ENCODE measurements at regions not wholly inside any gene's neighbourhood (a gene's known extent, or its start where the extent isn't known, plus 50 kb on each side); places are given as distances from the start of the nearest gene placed in this dataset.

DNA sequence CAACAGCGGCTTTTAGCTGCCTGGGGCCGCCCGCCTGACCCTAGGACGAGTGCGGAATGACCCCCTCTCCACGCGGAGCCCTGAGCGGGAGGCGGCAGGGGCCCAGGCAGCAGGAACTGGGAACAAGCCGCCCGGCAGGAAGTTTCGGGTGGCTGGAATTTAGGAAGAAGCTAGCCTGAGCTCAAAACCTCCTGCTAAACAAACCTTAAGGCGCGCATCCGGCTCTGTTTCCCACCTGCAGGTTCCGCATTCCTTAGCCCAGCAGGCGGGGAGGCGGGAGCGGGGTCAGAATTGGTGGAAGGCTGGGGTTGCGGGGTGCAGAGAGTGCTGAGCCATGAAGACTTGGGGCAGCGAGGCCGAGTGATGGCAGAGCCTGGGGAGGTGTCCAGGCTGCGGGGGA lies 813.9 kb downstream of the KCNJ18 start:
- TF ChIP-seq RAD21 (IDR thresholded peaks at IDR 0.05; ENCODE audit: low read depth) (no peak), TAF1 (IDR thresholded peaks at IDR 0.05; ENCODE audit: low read depth) (no peak), YY1 (IDR thresholded peaks at IDR 0.05; ENCODE audit: low read depth) (no peak), EP300 (IDR thresholded peaks at IDR 0.05; ENCODE audit: borderline replicate concordance) (no peak), TCF12 (IDR thresholded peaks at IDR 0.05; ENCODE audit: low read depth) (no peak), CEBPB (IDR thresholded peaks at IDR 0.05) (no peak)
- TF ChIP-seq, protein P1, sequence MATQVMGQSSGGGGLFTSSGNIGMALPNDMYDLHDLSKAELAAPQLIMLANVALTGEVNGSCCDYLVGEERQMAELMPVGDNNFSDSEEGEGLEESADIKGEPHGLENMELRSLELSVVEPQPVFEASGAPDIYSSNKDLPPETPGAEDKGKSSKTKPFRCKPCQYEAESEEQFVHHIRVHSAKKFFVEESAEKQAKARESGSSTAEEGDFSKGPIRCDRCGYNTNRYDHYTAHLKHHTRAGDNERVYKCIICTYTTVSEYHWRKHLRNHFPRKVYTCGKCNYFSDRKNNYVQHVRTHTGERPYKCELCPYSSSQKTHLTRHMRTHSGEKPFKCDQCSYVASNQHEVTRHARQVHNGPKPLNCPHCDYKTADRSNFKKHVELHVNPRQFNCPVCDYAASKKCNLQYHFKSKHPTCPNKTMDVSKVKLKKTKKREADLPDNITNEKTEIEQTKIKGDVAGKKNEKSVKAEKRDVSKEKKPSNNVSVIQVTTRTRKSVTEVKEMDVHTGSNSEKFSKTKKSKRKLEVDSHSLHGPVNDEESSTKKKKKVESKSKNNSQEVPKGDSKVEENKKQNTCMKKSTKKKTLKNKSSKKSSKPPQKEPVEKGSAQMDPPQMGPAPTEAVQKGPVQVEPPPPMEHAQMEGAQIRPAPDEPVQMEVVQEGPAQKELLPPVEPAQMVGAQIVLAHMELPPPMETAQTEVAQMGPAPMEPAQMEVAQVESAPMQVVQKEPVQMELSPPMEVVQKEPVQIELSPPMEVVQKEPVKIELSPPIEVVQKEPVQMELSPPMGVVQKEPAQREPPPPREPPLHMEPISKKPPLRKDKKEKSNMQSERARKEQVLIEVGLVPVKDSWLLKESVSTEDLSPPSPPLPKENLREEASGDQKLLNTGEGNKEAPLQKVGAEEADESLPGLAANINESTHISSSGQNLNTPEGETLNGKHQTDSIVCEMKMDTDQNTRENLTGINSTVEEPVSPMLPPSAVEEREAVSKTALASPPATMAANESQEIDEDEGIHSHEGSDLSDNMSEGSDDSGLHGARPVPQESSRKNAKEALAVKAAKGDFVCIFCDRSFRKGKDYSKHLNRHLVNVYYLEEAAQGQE (IDR thresholded peaks at IDR 0.05; ENCODE audit: low read depth) = no peak

All from Ishikawa (cell line).